HFF-Myc (cell line): ENCODE measurements at regions not wholly inside any gene's neighbourhood (a gene's known extent, or its start where the extent isn't known, plus 50 kb on each side); places are given as distances from the start of the nearest gene placed in this dataset.

Source experiments
- DNase-seq: peaks from one replicate; pipeline ENCODE4 v3.0.0-alpha.2; 2011; ENCODE audit warnings: low read depth; ENCODE audit errors: extremely low read depth
- H3K4me3 ChIP-seq: replicated peaks from 2 replicates; pipeline ENCODE4 v1.5.1; 2011; ENCODE audit warnings: low read depth, mild to moderate bottlenecking, control low read depth, low read length
- TF ChIP-seq, protein P1 (sequence below): IDR thresholded peaks from 2 replicates; pipeline ENCODE4 v1.5.1; 2012; ENCODE audit warnings: mild to moderate bottlenecking, low read depth, low read length, control low read depth; ENCODE audit errors: missing control alignments

- TF ChIP-seq, protein P1, sequence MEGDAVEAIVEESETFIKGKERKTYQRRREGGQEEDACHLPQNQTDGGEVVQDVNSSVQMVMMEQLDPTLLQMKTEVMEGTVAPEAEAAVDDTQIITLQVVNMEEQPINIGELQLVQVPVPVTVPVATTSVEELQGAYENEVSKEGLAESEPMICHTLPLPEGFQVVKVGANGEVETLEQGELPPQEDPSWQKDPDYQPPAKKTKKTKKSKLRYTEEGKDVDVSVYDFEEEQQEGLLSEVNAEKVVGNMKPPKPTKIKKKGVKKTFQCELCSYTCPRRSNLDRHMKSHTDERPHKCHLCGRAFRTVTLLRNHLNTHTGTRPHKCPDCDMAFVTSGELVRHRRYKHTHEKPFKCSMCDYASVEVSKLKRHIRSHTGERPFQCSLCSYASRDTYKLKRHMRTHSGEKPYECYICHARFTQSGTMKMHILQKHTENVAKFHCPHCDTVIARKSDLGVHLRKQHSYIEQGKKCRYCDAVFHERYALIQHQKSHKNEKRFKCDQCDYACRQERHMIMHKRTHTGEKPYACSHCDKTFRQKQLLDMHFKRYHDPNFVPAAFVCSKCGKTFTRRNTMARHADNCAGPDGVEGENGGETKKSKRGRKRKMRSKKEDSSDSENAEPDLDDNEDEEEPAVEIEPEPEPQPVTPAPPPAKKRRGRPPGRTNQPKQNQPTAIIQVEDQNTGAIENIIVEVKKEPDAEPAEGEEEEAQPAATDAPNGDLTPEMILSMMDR = no peak
- no peak for DNase-seq
- no peak overlapping the region for H3K4me3 ChIP-seq
These were observed 546.1 kb downstream of the ZNF608 start for GRCh38 chr5:124200381-124200780.

DNA sequence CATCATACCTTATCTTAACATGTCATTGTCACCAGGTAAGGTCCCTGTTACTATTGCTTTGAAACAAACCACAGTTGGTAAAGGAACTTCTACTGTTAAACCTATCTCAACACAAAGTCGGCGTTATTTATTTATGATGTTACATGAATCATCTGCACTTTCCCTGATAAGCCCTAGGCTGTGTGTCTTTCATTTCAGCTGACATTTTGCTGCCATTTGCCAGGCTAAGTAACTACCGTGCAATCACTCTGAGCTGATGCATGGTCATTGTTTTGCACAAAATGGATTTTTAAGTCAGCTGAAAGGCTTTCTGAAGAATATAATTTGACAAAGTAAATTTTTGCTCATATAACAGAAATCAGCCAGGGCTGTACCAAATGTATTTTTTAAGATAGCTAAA lies 546.5 kb downstream of the ZNF608 start:
- DNase-seq = no peak
- no peak overlapping the region for H3K4me3 ChIP-seq
- TF ChIP-seq, protein P1 = no peak

GRCh38 chr5:124195411-124195810 lies 551.0 kb downstream of the ZNF608 start:
- TF ChIP-seq, protein P1 = no peak
- H3K4me3 ChIP-seq = no peak overlapping the region
- DNase-seq = no peak

DNA sequence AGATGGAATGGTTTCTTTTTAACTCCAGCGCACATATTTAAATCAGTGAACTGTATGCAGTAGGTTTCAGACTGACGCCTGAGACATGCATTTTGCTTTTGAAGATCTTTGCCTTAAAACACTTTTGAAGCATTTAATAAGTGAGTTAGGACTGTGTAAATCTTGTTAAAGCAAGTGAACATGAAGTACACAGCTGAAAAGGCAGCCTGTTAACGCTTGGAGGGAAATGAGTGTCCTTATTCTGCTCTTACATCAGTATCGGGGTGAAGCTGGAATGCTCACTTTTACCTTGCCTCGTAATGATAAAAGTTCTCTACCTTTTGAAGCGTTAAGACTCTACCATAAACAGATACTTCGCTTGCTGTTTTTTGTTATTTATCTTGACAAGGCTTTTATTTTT lies 552.2 kb downstream of the ZNF608 start:
- no peak overlapping the region for H3K4me3 ChIP-seq
- no peak for DNase-seq
- TF ChIP-seq, protein P1 = no peak

DNA sequence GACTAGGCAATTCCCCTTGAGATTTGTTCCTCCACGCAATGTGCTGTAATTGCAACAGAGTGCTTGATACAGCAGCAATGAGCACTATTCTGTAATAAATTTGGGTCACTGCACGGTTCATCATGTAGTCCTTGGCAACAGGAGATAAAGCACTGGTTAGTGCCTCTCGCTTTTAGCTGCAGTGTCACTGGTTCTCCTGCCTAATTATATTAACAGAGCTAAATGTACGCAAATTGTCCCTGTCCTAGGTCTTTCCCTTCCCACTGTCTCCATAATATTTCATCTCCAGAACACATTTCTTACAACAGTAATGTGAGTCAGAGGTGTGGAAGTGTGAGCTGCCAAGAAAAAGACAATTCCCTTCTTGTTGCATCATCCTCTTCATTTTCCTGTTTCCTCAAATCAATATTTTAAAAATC lies 553.1 kb downstream of the ZNF608 start:
- DNase-seq = no peak
- TF ChIP-seq, protein P1 = no peak
- H3K4me3 ChIP-seq = no peak overlapping the region

DNA sequence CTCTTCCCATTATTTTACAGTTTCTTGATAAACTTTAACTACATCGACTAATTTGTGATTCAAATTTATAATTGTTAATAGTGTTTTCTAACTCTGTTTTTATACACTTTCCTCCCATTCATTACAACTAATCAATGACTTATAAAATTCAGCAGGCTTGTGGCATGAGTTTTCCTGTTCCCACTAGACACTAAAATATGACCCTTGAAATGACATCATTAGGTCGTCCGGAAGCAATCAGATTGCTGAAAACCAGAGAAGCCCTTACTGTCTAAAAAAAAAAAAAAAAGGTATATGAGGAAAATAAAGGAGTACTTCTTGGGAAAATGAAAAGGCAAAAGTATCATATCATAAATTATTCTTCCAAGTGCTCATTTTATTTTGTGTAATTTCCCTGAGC lies 553.7 kb downstream of the ZNF608 start:
- H3K4me3 ChIP-seq = no peak overlapping the region
- TF ChIP-seq, protein P1 = no peak
- no peak for DNase-seq

- no peak overlapping the region for H3K4me3 ChIP-seq
- DNase-seq = no peak
These were observed 560.7 kb downstream of the ZNF608 start for GRCh38 chr5:124185716-124186115.

More at GRCh38 chr5:124185716-124186115, 560.7 kb downstream of the ZNF608 start:
- TF ChIP-seq, protein P1 = no peak
